UCSD-AML1 (cell line): ENCODE measurements at regions not wholly inside any gene's neighbourhood (a gene's known extent, or its start where the extent isn't known, plus 50 kb on each side); places are given as distances from the start of the nearest gene placed in this dataset.
"Not testable (repeated sequence)": the region's sequence is repeated elsewhere in the genome, so short reads cannot be mapped to it uniquely, and the experiment has no call there.

Experiments used
- DNase-seq: peaks from one replicate; lab custom pipeline; 2025; ENCODE audit not compliant: unreplicated experiment; lab: John Stamatoyannopoulos, UW

DNA sequence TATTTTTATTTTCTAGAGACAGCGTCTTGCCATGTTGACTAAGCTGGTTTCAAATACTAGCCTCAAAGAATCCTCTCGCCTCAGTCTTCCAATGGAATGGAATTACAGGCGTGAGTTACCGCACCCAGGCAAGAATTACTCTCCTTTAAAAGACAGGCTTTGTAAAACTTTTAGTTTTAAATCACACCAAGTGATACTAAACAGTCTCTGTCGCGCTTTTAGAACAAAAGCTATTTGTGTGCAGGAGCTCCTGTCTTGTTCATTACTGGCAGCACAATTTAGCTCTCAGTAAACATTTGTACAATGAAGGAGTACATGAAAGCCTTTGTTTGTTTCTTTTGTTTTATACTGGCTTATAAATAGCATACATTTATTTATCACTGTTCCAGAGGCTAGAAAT is 1719.2 kb upstream of the PIK3C3 start:
- DNase-seq, result no peak

- no peak for DNase-seq
These were observed 1719.7 kb upstream of the PIK3C3 start for GRCh38 chr18:40235323-40235722.

GRCh38 chr18:40233931-40234616 is 1721.0 kb upstream of the PIK3C3 start:
- DNase-seq, result no peak

DNA sequence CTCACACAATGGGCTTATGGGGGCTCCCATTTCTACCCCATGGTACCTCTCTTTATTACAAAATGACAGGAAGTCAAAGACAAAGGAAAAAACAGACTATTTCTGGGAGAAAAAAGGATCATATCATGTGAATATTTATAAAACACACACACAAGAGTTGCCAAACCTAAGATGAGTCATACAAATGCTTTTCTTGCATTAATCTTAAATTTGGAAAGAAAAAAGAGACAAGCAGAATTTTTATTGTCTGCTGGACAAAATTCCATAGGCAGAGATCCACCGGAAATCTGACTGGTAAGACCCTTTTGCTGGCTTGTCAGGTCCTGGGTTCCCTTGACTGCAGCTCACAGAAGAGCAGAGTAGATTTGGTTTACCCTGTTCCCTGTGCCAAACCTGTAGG is 1732.3 kb upstream of the PIK3C3 start:
- no peak for DNase-seq

- no peak for DNase-seq
These were observed 1738.2 kb upstream of the PIK3C3 start for GRCh38 chr18:40216856-40217255.

GRCh38 chr18:40215979-40216378 is 1739.1 kb upstream of the PIK3C3 start:
- no peak for DNase-seq

DNA sequence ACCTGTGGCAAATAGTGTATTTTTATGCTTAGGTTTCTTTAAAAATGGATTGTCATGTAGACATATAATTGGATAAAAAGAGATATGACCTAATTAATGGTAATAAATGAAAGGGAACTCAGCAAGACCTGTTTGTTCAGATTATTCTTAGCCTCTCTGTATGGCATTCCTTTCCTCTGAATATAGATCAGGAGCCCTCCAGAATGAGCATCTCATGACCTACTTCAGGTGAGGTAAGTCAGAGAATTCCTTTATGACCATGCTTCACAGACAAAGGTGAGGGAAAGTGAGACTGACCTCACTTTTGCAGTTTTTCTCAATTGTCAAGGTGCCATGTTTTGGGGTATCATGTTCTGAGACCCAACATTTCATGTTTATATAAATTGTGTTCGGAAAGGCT is 1744.3 kb upstream of the PIK3C3 start:
- DNase-seq, result no peak

DNA sequence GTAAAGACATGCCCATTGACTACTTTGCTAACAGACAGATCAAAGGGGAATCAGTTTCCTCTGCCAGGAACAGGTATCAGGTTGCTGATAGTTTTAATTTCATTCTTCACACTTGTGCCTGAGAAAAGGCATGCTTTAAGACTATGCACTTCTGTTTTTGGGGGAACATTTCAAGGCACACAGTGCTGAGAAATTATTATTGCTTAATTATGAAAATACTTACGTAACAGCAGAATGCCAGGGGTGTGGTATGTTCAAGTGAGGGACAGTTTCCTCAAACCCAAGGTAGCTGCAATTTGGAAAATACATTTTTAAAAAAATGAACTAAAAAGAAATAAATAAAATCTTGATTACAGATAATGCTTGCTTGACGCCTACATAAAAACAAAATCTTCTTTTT is 1746.1 kb upstream of the PIK3C3 start:
- no peak for DNase-seq

DNA sequence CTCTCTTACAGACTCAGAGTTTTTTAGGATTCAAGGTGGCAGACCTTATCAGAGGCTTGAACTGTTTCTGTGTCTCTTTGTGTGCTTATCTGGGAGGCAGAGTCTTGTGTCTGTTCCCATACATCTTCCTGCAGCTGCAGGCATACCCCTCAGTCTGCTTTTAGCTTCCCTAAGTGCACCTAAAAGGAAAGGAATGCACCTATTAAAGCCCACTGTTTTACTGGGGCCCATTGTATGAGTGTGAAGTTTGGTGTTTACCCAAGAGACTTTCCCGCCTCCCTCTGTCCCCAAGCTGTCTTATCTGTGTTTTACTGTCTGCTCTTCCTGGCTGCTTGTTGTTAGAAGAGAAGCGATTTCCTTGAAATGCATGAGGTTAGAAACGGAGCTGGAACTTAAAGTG is 1757.3 kb upstream of the PIK3C3 start:
- DNase-seq, result no peak

DNA sequence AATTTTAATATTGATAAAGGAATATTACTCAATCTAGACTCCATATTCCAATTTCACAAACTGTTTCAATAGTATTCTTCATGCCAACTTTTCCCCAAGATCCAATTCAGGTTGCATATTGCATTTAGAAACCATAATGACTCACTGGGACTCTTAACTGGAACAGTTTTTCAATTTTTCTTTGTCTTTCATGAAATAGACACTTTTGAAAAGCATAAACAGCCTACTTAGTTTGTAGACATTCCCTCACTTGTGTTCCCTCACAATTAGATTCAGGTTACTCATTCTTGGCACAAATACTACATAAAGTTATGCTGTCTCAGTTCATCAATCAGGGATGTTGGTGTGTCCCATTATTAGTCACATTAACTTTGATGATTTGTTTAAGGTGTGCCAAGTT is 1768.4 kb upstream of the PIK3C3 start:
- DNase-seq, result no peak

DNA sequence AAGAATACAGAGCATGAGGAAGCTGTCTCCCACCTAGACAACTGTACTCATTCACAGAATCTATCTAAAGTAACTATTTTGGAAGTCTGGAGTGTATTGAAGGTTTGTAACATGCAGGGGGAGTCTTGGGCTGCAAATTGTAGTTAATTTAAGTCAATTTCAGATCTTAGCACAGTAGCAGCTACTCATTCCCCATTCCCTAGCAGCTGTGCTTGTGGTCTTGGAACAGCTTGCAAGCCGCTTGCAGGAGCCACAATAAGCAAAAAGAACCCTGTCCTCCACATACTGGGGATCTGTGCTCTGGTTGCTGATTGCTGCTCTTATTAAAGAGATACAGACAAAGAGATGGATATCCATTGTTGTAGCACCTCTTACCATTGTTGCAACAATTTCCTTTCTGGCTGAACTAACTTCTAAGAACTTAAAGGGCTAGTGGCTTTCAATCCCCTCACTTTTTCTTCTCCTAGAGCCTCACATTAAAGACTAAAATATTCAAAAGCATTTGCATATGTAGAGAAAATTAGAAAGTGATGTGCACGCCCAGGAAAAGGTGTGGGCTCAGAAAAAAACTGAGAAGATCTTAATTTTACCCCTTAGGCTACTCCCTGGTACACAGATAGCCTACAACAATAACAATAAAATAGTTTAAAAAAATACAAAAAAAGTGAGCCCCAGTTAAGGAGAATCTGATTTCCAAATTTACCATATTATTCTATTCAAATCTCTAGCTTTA is 1775.1 kb upstream of the PIK3C3 start:
- DNase-seq, result no peak

GRCh38 chr18:40168026-40168425 is 1787.0 kb upstream of the PIK3C3 start:
- DNase-seq, result no peak

- no peak for DNase-seq
These were observed 1791.8 kb upstream of the PIK3C3 start for GRCh38 chr18:40163254-40163653.

DNA sequence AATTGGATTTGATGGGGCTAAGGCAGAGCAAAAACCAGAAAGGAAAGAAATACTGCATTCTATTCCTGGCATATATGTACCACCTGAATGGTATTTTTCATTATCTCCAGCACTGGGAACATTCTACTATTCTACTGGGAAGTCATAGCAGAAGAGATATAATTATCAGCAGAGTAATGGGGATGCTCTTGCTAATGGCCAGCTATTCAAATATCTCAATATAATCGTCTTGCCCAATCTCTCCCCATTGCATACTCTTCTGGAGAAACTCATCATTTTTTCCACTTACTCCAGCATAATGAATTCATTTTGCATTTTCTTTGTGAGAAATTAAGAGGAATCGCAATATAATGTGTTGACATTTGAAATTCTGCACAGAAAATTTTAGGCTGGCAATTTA is 1794.7 kb upstream of the PIK3C3 start:
- no peak for DNase-seq

DNA sequence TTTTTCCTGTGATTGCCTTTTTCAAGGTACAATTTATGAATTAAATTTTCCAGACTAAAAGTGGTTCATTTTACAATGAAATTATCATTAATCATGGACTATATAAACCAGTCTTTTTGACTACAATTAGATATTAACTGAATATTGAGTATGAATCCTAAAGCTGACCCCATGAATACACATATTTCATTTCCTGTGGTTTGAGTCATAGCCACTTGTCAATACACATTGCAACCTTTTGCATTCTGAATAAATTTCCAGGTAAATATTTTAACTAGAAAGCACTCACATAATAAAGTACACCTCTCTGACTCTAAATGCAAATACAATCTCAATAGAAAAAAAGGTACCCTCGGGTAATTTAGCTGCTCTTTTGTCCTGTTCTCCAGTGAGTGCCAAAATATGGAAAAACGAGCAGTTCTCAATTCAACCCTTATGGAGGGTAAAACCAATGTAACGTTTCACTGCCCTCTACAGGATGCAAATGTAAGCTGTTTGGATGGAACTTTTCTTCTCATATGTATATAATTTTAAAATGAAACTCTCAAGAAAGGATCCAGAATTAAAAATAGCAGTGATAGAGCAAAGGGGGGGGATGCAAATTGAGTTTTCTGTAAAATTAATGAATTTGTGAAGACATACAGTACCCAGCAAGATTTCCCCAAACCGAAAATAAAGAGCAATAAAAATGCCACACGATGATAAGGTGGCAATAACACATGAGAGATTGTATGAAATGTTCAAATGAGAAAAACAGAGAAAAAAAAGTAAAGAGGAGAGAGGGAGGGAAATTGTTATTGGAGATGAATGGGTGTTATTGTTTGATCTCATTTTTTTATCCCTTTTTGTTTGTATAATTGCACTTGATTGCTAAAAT is 1795.7 kb upstream of the PIK3C3 start:
- no peak for DNase-seq

DNA sequence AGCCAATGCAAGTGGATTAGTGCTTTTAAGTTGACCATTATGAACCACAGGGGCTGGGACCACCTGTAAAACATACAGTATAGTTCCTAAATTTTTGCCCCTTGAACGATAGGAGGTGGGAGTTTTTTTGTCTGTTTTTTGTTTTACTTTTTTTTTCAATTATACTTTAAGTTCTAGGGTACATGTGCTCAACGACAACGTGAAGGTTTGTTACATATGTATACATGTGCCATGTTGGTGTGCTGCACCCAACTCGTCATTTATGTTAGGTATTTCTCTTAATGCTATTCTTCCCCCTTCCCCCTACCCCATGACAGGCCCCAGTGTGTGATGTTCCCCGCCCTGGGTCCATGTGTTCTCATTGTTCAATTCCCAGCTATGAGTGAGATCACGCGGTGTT is 1797.9 kb upstream of the PIK3C3 start:
- no peak for DNase-seq

- DNase-seq, result no peak
These were observed 1802.2 kb upstream of the PIK3C3 start for GRCh38 chr18:40152859-40153258.

GRCh38 chr18:40148960-40149359 is 1806.1 kb upstream of the PIK3C3 start:
- DNase-seq, result no peak

- DNase-seq, result no peak
These were observed 1821.8 kb upstream of the PIK3C3 start for GRCh38 chr18:40133253-40133652.

- not testable (repeated sequence) for DNase-seq
These were observed 1822.6 kb upstream of the PIK3C3 start for GRCh38 chr18:40132438-40132837.

DNA sequence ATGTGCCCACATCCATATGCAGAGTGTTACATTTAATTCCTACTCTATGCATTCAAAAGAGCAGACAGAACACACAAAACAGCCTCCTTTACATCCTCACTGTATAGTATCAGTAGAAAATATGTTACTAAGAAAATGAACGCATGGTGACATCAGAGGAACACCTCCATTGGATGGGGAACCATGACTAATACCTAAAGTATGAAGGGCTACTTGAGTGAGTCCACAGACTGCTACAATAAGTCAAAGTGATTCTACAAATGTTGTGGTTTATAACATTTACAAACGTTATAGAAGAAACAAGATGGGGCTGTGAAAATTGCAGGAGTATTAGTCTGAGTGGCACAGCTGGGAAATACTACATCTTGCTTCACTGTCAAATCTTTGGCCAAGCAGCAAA is 1830.9 kb upstream of the PIK3C3 start:
- no peak for DNase-seq
